ENCODE measurements at regions not wholly inside any gene's neighbourhood (a gene's known extent, or its start where the extent isn't known, plus 50 kb on each side); places are given as distances from the start of the nearest gene placed in this dataset.

DNA sequence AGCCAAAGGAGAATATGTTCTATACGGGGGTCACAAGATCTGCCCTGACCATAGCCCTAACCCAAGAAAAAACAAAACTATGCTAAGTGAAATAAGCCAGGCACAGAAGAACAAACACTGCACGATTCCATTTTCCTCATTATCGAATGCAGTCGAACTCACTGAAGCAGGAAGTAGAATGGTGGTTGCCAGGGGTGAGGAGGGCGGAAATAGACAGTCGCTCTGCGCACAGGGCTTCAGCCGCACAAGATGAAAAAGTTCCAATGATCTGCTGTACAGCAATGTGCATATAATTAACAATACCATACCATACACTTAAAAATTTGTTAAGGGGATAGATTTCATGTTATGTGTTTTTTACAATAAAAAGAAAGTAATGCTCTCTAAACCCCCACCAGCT, 257.7 kb downstream of the TXNL1 start:
- TF ChIP-seq EZH2 (IDR thresholded peaks at IDR 0.05) = no peak
- TF ChIP-seq POLR2AphosphoS5 (IDR thresholded peaks at IDR 0.05; ENCODE audit: borderline replicate concordance, low read depth, low read length) = no peak

Measured in SK-N-MC (cell line).